ENCODE measurements at regions not wholly inside any gene's neighbourhood (a gene's known extent, or its start where the extent isn't known, plus 50 kb on each side); places are given as distances from the start of the nearest gene placed in this dataset.

DNA sequence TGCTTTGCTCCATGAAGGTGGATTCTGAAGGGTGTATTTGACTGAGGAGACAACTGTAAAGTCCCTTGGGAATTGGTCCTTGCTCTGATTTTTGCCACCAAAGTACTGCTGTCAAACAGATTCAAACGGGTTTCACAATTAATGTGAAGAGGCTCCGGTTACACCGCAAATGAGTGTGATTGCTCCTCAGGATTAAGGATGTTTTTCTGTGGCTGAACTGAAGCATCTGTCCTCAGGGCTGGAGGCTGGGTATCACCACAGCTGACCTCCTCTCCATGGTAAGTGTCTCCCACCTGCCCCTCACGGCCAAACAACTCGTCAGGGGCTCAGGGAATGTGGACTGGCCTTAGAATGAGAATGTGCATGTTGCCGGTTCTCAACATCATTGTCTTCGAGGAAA, 130.4 kb upstream of the NDUFV2 start:
- Histone ChIP-seq H3K27me3 (ENCODE audit: control insufficient read depth in 4 of 4, insufficient read depth in 4 of 4, low read length in 3 of 4) (no peaks in the 10 kb centered on the region), H3K4me3 (ENCODE audit: low read depth in 1 of 3, low read length in 3 of 3) (no peak overlapping the region), H3K4me1 (ENCODE audit: control insufficient read depth in 4 of 4, insufficient read depth in 4 of 4, low read length in 3 of 4) (no peaks in the 10 kb centered on the region), H3K9ac (ENCODE audit: low read depth in 1 of 2, low read length in 2 of 2) (no peak overlapping the region), H3K27ac (ENCODE audit: low read depth in 1 of 2, low read length in 2 of 2) (no peak overlapping the region), H3K9me3 (ENCODE audit: control insufficient read depth in 4 of 4, low read length in 3 of 4) (no peaks in the 10 kb centered on the region), H3K36me3 (ENCODE audit: control insufficient read depth in 4 of 4, insufficient read depth in 3 of 4, low read depth in 1 of 4, low read length in 3 of 4) (no peaks in the 10 kb centered on the region)
- WGBS: 81% methylated on average over 7 of the region's 7 CpGs
- DNase-seq (ENCODE audit: low spot score): no peak
- TF ChIP-seq, protein P1, sequence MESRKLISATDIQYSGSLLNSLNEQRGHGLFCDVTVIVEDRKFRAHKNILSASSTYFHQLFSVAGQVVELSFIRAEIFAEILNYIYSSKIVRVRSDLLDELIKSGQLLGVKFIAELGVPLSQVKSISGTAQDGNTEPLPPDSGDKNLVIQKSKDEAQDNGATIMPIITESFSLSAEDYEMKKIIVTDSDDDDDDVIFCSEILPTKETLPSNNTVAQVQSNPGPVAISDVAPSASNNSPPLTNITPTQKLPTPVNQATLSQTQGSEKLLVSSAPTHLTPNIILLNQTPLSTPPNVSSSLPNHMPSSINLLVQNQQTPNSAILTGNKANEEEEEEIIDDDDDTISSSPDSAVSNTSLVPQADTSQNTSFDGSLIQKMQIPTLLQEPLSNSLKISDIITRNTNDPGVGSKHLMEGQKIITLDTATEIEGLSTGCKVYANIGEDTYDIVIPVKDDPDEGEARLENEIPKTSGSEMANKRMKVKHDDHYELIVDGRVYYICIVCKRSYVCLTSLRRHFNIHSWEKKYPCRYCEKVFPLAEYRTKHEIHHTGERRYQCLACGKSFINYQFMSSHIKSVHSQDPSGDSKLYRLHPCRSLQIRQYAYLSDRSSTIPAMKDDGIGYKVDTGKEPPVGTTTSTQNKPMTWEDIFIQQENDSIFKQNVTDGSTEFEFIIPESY (IDR thresholded peaks at IDR 0.05): no peak
- TF ChIP-seq, protein P2, sequence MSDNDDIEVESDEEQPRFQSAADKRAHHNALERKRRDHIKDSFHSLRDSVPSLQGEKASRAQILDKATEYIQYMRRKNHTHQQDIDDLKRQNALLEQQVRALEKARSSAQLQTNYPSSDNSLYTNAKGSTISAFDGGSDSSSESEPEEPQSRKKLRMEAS (IDR thresholded peaks at IDR 0.05): no peak
- TF ChIP-seq, protein P3, sequence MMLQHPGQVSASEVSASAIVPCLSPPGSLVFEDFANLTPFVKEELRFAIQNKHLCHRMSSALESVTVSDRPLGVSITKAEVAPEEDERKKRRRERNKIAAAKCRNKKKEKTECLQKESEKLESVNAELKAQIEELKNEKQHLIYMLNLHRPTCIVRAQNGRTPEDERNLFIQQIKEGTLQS (IDR thresholded peaks at IDR 0.05): no peak
- TF ChIP-seq RAD21 (IDR thresholded peaks at IDR 0.05) (no peak), HNF4A (conservative IDR thresholded peaks at IDR 0.05) (no peak), RXRA (IDR thresholded peaks at IDR 0.05) (no peak), SP1 (IDR thresholded peaks at IDR 0.05) (no peak)
- TF ChIP-seq, protein P4, sequence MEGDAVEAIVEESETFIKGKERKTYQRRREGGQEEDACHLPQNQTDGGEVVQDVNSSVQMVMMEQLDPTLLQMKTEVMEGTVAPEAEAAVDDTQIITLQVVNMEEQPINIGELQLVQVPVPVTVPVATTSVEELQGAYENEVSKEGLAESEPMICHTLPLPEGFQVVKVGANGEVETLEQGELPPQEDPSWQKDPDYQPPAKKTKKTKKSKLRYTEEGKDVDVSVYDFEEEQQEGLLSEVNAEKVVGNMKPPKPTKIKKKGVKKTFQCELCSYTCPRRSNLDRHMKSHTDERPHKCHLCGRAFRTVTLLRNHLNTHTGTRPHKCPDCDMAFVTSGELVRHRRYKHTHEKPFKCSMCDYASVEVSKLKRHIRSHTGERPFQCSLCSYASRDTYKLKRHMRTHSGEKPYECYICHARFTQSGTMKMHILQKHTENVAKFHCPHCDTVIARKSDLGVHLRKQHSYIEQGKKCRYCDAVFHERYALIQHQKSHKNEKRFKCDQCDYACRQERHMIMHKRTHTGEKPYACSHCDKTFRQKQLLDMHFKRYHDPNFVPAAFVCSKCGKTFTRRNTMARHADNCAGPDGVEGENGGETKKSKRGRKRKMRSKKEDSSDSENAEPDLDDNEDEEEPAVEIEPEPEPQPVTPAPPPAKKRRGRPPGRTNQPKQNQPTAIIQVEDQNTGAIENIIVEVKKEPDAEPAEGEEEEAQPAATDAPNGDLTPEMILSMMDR (IDR thresholded peaks at IDR 0.05; ENCODE audit: low read depth, low read length, missing input control): no peak

DNA sequence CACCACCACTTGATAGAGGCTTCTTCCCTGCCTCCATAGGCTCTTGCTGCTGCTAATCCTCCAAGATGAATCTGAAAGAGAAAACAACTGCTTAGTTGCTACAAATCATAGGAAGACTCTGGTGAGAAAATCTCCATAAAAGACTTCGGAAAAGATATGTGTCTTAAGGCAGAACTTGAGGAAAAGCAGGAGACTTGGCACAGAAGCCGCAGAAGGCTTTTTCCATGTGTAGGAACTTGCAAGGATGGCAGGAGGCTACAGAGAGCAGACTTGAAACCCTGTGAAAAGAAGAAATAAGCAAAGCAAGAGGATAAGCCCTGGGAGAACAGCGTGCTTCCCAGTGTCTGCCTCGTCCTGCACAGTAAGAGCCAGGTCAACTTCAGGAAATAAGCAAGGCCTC, 128.2 kb upstream of the NDUFV2 start:
- Histone ChIP-seq H3K27ac (ENCODE audit: low read depth in 1 of 2, low read length in 2 of 2) (no peak overlapping the region), H3K9ac (ENCODE audit: low read depth in 1 of 2, low read length in 2 of 2) (no peak overlapping the region), H3K9me3 (ENCODE audit: control insufficient read depth in 4 of 4, low read length in 3 of 4) (no peaks in the 10 kb centered on the region), H3K27me3 (ENCODE audit: control insufficient read depth in 4 of 4, insufficient read depth in 4 of 4, low read length in 3 of 4) (no peaks in the 10 kb centered on the region), H3K4me1 (ENCODE audit: control insufficient read depth in 4 of 4, insufficient read depth in 4 of 4, low read length in 3 of 4) (no peaks in the 10 kb centered on the region), H3K36me3 (ENCODE audit: control insufficient read depth in 4 of 4, insufficient read depth in 3 of 4, low read depth in 1 of 4, low read length in 3 of 4) (no peaks in the 10 kb centered on the region), H3K4me3 (ENCODE audit: low read depth in 1 of 3, low read length in 3 of 3) (no peak overlapping the region)
- 87% methylated on average over 4 of the region's 4 CpGs for WGBS
- DNase-seq (ENCODE audit: low spot score): no peak
- TF ChIP-seq, protein P2 (IDR thresholded peaks at IDR 0.05): no peak
- TF ChIP-seq, protein P1 (IDR thresholded peaks at IDR 0.05): no peak
- TF ChIP-seq, protein P3 (IDR thresholded peaks at IDR 0.05): no peak
- TF ChIP-seq FOXA2 (IDR thresholded peaks at IDR 0.05) (no peak), TAF1 (conservative IDR thresholded peaks at IDR 0.05) (no peak), SP1 (IDR thresholded peaks at IDR 0.05) (no peak), FOXA1 (IDR thresholded peaks at IDR 0.05) (no peak), JUND (IDR thresholded peaks at IDR 0.05) (no peak), HNF4G (IDR thresholded peaks at IDR 0.05) (no peak), RXRA (IDR thresholded peaks at IDR 0.05) (no peak), NR2F2 (IDR thresholded peaks at IDR 0.05) (no peak), RAD21 (IDR thresholded peaks at IDR 0.05) (no peak), GABPA (IDR thresholded peaks at IDR 0.05 in 1 of 2, conservative IDR thresholded peaks at IDR 0.05 in 1 of 2) (no peak), HNF4A (conservative IDR thresholded peaks at IDR 0.05) (no peak), EGR1 (IDR thresholded peaks at IDR 0.05; ENCODE audit: low read depth in 2 of 2) (no peak), YY1 (IDR thresholded peaks at IDR 0.05) (no peak)
- TF ChIP-seq, protein P4 (IDR thresholded peaks at IDR 0.05; ENCODE audit: low read depth, low read length, missing input control): no peak
- TF ChIP-seq, protein P5, sequence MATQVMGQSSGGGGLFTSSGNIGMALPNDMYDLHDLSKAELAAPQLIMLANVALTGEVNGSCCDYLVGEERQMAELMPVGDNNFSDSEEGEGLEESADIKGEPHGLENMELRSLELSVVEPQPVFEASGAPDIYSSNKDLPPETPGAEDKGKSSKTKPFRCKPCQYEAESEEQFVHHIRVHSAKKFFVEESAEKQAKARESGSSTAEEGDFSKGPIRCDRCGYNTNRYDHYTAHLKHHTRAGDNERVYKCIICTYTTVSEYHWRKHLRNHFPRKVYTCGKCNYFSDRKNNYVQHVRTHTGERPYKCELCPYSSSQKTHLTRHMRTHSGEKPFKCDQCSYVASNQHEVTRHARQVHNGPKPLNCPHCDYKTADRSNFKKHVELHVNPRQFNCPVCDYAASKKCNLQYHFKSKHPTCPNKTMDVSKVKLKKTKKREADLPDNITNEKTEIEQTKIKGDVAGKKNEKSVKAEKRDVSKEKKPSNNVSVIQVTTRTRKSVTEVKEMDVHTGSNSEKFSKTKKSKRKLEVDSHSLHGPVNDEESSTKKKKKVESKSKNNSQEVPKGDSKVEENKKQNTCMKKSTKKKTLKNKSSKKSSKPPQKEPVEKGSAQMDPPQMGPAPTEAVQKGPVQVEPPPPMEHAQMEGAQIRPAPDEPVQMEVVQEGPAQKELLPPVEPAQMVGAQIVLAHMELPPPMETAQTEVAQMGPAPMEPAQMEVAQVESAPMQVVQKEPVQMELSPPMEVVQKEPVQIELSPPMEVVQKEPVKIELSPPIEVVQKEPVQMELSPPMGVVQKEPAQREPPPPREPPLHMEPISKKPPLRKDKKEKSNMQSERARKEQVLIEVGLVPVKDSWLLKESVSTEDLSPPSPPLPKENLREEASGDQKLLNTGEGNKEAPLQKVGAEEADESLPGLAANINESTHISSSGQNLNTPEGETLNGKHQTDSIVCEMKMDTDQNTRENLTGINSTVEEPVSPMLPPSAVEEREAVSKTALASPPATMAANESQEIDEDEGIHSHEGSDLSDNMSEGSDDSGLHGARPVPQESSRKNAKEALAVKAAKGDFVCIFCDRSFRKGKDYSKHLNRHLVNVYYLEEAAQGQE (IDR thresholded peaks at IDR 0.05): no peak
